GM18870 (cell line): ENCODE measurements at regions not wholly inside any gene's neighbourhood (a gene's known extent, or its start where the extent isn't known, plus 50 kb on each side); places are given as distances from the start of the nearest gene placed in this dataset.

Source experiments
- ATAC-seq: cut with Tn5 transposase; IDR thresholded peaks from one replicate; pipeline ENCODE4 v1.9.1; 2021; ENCODE audit warnings: moderate library complexity; ENCODE audit not compliant: unreplicated experiment

DNA sequence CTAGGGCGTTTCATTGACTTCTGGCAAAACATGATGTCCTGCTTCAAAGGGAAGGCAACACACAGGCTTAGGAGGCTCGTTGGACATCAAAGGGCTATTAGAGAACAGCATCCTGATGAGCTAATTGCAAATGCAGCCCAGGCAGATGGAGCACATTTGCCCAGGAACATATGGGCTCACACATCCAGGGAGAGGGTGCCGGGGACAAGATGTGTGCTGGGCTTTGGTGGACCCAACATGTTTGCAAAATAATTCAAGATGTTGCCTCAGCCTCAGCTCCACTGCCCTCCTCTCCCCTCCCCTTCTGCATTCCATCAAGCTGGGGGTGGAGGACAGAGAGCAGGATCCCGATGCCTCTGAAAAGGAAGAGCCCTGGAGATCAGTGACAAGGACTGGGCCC, 217.1 kb upstream of the ZMIZ1 start:
- ATAC-seq, result no peak

DNA sequence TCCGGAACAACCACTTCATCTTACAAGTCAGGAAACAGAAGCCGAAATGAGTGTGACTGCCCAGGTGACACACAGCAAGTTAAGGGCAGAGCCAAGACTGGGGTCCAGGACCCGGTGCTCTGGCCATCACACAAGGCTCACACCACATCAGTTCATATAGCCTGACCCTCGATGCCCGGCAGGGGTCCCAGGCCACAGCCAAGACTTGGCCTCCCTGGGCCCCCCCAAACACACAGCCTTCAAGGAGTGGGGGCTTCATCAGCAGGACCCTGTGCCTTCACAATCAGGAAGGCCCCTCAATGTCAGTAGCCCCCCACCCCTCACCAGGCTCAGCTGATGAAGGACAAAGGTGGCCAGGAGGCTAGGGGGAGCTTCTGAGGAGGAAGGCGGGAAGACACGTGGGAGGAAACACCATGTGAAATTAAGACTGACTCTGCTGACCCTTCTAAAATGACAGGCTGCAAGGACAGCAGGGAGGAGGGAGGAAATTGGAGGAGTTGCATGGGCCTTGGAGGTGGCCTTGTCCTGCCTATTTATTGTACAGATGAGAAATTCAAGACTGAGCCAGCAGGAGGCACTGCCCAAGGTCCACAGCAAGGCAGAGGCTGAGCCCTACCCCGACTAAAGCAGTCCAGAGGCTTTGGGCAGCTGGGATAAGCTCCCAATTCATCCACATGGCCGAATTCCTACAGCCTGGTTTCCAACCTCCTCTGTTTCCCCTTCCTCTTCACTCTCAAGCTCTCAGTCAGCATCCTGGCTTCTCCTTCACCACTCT, 216.1 kb upstream of the ZMIZ1 start:
- no peak for ATAC-seq

DNA sequence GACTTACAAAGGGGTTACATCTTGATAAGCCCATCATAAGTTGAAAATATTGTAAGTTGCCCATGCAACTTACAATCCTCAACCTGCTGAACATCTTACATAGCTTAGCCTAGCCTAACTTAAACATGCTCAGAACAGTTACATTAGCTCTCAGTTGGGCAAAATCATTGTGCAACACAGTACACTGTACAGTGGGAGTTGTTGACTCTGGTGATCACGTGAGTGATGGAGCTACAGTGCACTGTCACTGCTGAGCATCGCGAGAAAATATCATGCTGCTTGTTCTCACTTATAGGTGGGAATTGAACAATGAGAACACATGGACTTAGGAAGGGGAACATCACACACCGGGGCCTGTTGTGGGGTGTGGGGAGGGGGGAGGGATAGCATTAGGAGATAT, 214.9 kb upstream of the ZMIZ1 start:
- no peak for ATAC-seq

DNA sequence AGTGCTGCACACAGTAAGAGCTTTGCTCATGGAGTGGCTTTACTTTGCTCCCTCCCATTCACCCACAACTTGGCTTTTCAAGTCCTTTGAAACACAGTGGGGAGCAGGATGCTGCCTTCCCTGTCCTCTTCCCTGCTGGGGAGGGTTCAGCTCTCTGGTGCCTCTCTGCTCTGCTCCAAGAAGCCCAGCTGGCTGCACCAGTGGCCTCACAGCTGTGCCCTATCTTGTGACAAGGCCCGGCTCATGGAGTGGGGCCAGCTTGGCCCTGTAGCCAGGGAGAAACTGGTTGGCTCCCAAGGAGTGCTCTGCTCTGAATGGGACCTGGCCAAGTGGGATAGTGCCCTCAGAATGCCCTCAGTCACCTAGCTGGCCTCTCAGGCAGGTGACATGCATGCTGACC, 212.3 kb upstream of the ZMIZ1 start:
- no peak for ATAC-seq

DNA sequence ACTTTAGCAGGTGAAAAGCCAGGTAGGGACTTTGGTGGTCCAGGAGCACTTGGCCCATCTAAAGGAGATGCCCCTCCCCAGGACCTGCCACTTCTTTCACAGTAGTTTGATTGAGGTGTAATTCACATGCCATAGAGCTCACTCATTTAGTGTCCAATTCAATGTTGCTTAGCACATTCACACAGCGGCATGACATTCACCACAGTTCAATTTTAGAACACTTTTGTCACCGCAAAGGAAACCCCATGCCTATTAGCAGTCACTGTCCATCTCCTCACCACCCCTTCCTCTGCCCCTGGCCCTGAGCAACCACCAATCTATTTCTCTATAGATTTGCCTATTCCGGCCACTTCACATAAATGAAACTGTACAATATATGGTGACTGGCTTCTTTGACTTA, 211.6 kb upstream of the ZMIZ1 start:
- no peak for ATAC-seq

DNA sequence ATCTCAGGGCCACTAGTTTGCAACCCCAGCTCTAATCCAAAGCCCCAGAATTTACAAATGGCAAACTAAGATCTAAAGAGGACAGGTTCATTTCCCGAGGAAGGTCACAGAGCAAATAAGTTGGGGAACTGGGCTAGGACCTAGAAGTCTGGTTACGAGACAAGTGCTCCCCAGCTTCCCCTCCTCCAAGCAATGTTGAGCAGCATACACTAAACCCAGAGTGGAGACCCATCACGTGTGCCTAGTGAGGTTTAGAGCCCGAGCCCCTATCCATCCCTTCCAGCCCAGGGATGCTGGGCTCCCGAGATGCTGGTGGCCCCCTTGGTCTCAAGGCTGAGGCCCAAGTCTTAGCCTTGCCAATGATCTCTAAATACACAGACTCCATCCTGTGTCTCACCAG, 209.5 kb upstream of the ZMIZ1 start:
- no peak for ATAC-seq

DNA sequence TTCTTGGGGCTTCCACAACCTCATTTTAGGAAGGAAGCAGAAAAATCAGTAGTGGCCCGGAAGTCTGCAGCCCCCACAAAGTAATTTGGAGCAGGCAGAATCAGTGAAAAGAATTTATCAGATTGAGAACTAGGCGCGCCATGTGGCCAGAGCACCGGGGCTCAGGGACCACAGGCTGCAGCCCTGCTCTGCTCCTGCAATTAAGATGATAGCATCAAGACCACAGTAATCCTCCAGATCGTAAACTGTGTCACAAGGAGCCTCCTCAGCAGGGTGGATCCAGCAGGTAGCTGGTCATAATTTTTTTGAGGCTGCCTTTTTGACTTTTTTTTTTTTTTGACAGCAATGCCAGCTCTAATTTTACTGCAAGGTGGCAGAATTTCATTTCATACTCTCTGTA, 209.0 kb upstream of the ZMIZ1 start:
- no peak for ATAC-seq

DNA sequence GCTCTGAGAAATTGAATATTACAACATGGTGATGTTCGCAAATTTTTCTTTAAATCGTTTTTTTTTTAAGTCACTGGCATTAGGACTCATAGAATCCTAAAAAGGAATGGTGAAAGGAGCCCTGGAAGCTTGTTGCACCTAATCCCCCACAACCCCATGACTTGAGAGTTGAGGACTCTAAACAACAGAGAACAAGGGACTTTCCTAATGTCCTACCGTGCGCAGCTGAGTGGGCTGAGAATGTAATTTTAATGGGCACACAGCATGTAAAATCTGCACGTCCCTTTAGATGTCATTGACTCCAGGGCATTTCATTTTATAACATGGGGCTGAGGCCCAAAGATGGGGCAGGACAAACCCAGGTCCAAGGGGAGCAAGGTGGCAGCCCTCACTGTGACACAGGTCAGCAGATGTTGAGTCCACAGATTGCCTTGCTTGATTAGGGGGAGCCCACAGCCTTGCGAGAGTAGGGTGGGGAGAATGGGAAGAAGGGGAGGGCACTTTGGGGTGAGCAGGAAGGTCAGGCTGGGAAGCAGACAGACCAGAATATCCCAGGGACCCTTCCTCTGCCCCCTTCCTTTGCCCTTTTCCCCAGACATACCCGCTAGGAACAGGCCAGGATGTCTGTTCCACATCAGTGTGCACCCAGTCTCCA, 208.4 kb upstream of the ZMIZ1 start:
- no peak for ATAC-seq

DNA sequence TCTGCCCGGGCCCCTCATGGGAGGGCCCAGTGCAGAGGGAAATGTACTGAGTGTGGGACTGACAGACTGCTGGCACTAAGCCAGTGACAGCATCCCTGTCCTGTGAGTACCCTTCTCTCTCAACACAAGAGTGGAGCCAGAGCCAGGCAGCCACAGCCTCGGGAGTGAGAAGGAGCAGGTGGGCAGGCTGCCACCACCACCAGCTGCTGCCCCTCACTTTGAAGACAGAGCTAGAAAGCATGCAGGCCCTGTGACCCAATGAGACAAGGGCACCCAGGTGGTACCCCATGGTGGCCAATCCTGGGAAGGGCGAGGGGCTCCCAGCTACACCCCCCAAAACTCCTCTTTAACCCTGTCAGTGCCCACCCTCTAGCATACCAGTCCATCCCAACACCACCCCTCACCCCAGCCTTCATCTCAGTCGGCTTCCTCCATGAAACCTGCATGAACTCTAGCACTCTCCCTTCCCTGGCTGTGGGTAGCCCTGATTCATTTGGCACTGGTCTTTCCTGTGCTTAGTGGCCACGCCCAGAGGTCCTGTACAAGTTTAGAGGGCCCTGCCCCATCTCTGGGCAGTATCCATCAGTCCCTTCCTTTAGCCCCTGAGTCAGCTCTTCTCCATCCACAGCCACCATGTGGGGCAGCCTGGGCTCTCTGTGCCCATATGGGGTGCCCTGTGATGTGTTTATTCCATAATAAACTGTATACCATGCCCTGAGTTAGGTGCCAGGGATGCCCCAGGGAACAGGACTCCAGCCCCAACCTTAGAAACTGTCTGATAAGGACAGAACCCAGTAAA, 207.0 kb upstream of the ZMIZ1 start:
- ATAC-seq, result no peak

DNA sequence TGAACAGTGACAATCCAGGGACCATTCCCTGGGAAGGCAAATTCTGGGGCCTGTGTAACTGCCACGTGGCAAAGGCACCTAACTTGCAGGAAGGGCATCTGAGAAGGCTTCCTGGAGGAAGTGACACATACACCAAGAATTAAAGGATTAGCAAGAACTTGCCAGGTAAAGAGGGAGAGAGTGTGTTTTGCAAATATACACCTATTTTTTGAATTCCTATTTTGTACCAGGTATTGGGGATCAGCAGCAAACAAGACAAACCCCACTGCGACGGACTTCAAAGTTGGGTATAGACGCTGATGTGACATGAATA, 206.5 kb upstream of the ZMIZ1 start:
- ATAC-seq, result no peak

DNA sequence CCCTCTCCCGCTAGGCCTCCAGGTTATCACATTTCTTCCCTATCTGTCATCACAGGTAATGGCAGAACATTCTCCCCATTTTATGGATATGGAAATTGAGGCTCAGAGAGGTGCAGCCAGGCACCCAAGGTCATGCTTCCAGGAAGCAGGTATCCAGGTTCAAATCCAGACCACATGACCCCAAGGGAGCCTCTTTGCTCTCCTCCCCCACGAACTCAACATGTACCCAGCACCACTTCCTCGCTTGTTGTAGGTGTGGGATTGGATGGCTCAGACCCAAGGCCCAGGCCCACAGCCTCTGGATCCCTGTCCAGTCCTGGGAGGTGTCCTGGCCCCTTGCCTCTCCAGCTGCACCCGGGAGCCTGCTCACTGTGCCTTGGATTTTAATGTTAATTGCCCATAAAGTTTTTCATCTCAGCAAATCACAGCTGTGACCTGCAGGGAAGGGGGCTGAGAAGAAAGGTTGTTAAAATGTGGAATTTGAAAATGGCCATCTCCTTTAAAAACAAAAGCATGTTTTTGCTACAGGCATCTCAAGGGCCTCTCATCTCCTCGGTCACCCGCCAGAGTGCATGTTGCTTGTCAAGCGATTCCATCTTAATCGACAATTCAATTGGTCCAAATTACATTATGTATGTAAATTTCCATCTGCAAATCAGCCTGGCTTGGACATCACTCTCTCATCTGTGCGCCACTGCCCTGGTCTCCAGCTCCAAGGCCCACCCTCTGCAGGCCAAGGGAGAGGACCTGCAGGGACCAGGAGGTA, 205.4 kb upstream of the ZMIZ1 start:
- ATAC-seq, result no peak

DNA sequence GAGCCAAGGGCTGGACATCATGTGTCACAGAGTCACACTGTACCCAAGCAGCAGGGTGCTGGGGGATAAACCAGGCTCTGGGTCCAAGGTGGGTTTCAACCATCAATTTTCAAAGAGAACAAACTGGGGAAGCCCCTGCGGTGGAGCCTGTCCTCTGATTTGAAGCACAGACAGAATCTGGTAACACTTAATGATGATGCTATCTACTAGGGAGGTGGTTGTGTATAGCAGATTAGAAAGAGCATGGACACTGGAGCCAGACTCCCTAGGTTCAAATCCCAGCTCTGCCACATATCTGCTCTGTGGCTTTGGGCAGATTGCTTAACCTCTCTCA, 204.9 kb upstream of the ZMIZ1 start:
- ATAC-seq, result no peak

DNA sequence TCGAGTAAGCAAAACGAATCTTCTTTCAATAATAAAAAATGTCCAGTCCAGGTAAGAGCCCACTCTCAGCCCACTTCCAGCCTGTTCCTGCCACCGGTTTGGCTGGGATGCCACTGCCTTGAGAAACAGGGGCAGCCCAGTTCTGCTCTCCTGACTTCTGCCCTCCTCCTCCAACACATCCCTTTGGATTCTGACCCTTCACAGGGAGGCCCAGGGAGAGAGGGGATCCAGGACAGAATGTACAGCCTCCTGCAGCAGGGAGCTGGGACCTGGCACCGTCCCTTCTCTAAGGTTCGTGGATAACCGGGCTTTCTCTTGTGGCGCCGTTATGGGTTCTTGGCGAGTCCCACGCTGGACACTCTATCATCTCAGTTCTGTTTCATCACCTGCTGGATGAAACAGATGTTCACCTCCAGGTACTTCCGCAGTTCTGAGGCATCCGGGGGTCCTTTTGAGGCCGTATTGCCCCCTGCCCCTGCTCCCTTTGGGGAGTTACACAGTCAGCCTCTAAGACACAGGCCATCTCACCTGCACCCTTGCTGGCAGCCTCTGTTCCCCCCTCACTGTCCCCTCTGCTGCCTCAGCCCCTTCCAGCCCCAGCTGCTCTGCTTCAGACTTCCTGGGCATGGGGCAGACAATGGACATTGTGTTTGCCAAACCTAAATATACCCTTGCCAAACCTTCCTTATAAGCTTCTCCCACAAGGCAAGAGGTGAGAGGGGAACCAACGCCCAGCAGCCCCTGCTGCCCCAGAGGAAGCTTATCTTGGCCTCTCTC, 203.8 kb upstream of the ZMIZ1 start:
- ATAC-seq, result no peak

DNA sequence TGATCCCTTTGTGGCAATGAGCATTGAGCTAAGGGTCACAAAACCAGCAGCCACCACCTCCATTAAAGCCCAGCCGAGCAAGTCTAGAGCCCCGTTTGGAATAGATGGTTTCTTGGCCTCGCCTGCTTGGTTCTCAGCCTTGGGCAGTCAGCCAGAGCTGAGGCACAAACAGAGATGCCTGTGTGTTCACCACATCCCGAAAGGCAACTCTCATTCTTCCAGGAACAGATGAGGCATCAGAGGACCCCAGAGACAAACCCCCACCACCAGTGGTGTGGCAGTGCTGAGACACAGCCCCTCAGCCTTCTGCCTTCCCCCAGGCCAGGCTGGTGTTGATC, 203.3 kb upstream of the ZMIZ1 start:
- no peak for ATAC-seq

DNA sequence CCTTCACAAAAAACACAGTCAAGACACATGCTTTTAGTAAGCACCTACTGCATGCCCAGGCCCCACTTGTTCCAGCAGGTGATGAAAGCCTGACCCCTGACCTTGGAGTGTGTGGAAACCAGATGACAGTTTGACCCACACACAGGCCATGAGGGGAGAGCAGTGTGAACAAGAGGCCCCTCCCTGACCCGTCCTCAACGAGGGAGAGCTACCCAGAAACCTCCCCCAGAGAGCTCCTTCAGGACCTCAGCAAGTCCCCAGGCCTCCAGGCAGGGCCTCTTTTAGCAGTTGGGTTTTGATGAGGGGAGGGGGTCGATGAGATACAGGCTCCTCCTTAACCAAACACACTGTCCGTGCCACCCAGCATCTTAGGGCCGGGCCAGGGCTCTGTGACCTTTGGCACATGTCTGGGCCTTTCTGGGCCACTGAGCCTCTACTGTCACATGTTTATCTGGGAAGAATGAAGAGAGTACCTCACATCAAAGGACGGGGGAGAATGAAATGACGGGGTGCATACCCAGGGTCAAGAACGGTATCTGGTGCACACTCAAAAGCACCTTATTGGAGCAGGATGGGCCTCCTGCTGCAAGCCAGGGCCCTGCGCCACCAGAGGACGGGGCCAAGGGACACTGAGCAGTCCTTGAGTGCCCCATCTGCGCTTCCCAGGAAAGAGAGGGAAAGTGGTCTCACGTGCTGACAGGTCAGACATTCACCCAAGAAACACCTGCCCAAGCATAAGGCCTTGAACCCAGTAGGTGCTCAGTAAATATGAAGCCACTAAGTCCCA, 202.6 kb upstream of the ZMIZ1 start:
- no peak for ATAC-seq

DNA sequence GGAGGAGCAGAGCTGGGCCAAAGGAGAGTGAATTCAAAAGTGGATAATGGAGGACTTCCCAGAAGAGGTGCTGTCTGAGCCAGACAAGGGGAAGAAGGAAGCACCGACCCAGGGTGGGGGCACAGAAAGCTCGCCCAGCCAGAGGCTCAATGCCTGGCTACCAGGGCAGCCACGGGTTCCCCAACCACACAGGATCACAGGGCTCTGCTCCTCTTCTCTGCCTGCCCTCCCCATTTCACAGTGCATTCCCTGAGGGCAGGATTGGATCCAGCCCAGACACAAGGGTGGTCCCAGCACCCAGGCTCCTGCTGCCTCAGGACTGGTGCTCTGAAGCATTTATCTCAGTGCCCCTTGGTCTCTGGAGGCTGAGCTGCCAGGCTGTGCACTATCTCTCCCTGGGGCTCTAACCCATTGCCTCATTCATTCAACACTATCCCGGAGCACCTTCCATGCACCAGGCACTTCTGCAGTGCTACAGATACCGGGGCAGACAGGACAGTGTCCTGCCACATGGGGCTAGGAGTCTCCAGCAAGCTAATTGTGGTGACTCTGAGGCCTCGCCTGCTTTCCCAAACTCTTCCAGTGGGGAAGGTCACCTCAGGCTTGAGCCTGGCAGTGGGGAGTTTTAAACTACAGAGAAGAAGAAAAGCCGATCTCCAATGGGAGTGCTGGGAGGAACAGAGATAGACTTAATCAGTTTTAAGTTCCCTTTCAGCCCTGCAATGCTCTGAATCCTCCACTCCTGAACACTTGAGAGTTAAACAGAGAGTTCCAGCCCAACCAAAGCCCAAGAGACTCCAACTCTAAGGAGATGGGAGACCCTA, 201.8 kb upstream of the ZMIZ1 start:
- no peak for ATAC-seq

DNA sequence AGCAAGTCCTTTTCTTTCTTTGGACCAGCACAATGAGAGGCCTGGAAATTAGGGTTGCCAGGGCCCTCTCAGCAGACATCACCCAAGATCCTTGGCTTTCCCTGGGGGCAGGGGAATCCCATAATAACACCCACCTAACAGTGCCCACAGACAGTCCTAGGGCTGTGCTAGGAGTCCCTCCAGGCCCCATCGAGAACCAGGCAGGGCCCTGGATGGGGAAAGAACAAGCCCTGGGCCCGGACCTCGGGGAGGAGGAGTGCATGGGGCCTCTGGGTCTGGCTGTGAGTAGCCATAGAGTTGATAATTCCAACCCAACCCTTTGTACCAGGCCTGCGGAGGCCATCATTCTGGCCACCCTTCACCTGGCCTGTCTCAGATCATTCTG, 201.2 kb upstream of the ZMIZ1 start:
- ATAC-seq, result no peak

DNA sequence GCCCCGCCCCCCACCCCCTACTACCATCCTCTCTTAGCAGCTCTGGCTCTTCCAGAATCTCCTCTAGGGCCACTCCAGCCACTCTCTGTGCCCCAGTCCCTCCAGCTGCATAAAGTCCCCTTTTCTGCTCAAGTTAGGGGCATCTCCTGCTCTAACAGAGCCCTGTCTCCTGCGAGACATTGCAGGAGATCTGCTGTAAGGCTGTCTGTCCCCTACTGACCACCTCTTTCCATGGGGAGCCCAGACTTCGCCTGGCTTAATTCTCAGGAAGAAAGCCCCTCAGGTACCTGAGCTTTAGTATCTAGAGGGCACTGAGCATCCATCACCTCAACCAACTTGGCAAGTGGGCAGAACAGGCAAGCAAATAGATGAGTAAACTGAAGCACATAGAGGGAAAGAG, 200.7 kb upstream of the ZMIZ1 start:
- ATAC-seq, result no peak

DNA sequence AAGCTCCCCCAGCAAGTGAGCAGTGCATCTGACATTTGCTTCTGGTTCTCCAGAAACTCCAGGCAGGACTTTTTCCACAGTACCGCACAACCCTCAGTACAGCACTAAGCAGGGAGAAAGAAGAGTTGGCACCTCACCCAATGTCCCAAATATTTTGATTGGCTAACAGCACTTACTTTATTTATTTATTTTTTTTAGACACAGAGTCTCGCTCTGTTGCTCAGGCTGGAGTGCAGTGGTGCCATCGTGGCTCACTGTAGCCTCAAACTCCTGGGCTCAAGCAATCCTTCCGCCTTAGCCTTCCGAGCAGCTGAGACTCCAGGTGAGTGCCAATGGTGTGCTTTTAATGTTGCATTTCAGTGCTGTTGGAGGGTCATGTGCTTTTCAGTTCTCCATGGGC, 200.3 kb upstream of the ZMIZ1 start:
- ATAC-seq, result no peak
